Neuronal stem cell (in vitro differentiated cells): ENCODE measurements at regions not wholly inside any gene's neighbourhood (a gene's known extent, or its start where the extent isn't known, plus 50 kb on each side); places are given as distances from the start of the nearest gene placed in this dataset.
A peak's percentile ranks its signal among the peaks of the same experiment; 100 is the strongest.
"Not testable (repeated sequence)": the region's sequence is repeated elsewhere in the genome, so short reads cannot be mapped to it uniquely, and the experiment has no call there.

Experiments
- DNase-seq: peaks from one replicate; pipeline ENCODE4 v3.0.0-alpha.2; 2013; ENCODE audit warnings: low spot score
- H2AFZ ChIP-seq: one replicate; pipeline ENCODE4 v1.6.1; 2013; ENCODE audit warnings: mild to moderate bottlenecking, low read length, inconsistent platforms
- H2AK5ac ChIP-seq: 2 replicates; pipeline ENCODE4 v1.6.1; 2013; ENCODE audit warnings: low read depth, mild to moderate bottlenecking, inconsistent platforms, low read length, moderate library complexity, mixed read lengths
- H2BK120ac ChIP-seq: 2 replicates; pipeline ENCODE4 v1.6.1; 2013; ENCODE audit warnings: low read depth, mild to moderate bottlenecking, inconsistent platforms, low read length, moderate library complexity, mixed read lengths
- H2BK12ac ChIP-seq: one replicate; pipeline ENCODE4 v1.6.1; 2013; ENCODE audit warnings: low read length, inconsistent platforms
- H2BK15ac ChIP-seq: 2 replicates; pipeline ENCODE4 v1.6.1; 2013; ENCODE audit warnings: mild to moderate bottlenecking, low read length, inconsistent platforms, mixed read lengths
- H2BK5ac ChIP-seq: one replicate; pipeline ENCODE4 v1.6.1; 2013; ENCODE audit warnings: inconsistent platforms, mild to moderate bottlenecking, low read length, moderate library complexity
- H3K14ac ChIP-seq: one replicate; pipeline ENCODE4 v1.6.1; 2013; ENCODE audit warnings: low read length, inconsistent platforms
- H3K18ac ChIP-seq: 2 replicates; pipeline ENCODE4 v1.6.1; 2013; ENCODE audit warnings: low read length, inconsistent platforms
- H3K23ac ChIP-seq: 2 replicates; pipeline ENCODE4 v1.6.1; 2013; ENCODE audit warnings: low read depth, mild to moderate bottlenecking, mixed read lengths, low read length, inconsistent platforms; ENCODE audit not compliant: poor library complexity
- H3K27ac ChIP-seq: replicated peaks from 3 replicates; pipeline ENCODE4 v1.5.1; 2013; ENCODE audit warnings: low read length, inconsistent platforms
- H3K27me3 ChIP-seq, 3 experiments: 2 replicates each; pipeline ENCODE4 v1.6.1; 2013; ENCODE audit warnings: low read length in 3 of 3, mild to moderate bottlenecking in 2 of 3, inconsistent platforms in 1 of 3, low read depth in 1 of 3, mixed read lengths in 1 of 3, moderate library complexity in 1 of 3; ENCODE audit not compliant: control insufficient read depth in 3 of 3, insufficient read depth in 3 of 3
- H3K36me3 ChIP-seq, 2 donors: replicated peaks in 1 of 2; 2 replicates each; pipeline ENCODE4 v1.6.1; 2013; ENCODE audit warnings: low read length in 2 of 2; ENCODE audit not compliant: control insufficient read depth in 2 of 2, insufficient read depth in 2 of 2
- H3K4ac ChIP-seq: 2 replicates; pipeline ENCODE4 v1.6.1; 2013; ENCODE audit warnings: inconsistent platforms, mild to moderate bottlenecking, low read length, moderate library complexity
- H3K4me1 ChIP-seq, 2 donors: 1 replicate in 1 of 2; 2 replicates in 1 of 2; pipeline ENCODE4 v1.6.1; 2013; ENCODE audit warnings: low read length in 2 of 2, low read depth in 1 of 2; ENCODE audit not compliant: control insufficient read depth in 2 of 2, insufficient read depth in 1 of 2
- H3K4me2 ChIP-seq: one replicate; pipeline ENCODE4 v1.6.1; 2013; ENCODE audit warnings: mild to moderate bottlenecking, low read length, inconsistent platforms; ENCODE audit not compliant: insufficient read depth, poor library complexity, severe bottlenecking
- H3K4me3 ChIP-seq, 2 donors: 2 replicates each; pipeline ENCODE4 v1.5.1; 2013; ENCODE audit warnings: low read length in 2 of 2, mild to moderate bottlenecking in 2 of 2, inconsistent platforms in 1 of 2, moderate library complexity in 1 of 2
- H3K79me1 ChIP-seq: one replicate; pipeline ENCODE4 v1.6.1; 2013; ENCODE audit warnings: low read depth, mild to moderate bottlenecking, inconsistent platforms, low read length, moderate library complexity
- H3K9ac ChIP-seq: one replicate; pipeline ENCODE4 v1.6.1; 2013; ENCODE audit warnings: mild to moderate bottlenecking, low read depth, low read length, inconsistent platforms; ENCODE audit not compliant: poor library complexity
- H3K9me3 ChIP-seq, 2 donors: replicated peaks in 1 of 2; 2 replicates each; pipeline versions ENCODE3 to v1.6.1; 2013; ENCODE audit warnings: low read length in 2 of 2, mild to moderate bottlenecking in 2 of 2, inconsistent platforms in 1 of 2, low read depth in 1 of 2, mixed read lengths in 1 of 2, moderate library complexity in 1 of 2; ENCODE audit not compliant: control insufficient read depth in 2 of 2, insufficient read depth in 1 of 2
- H4K8ac ChIP-seq: one replicate; pipeline ENCODE4 v1.6.1; 2013; ENCODE audit warnings: low read depth, mild to moderate bottlenecking, inconsistent platforms, low read length, moderate library complexity
- H4K91ac ChIP-seq: one replicate; pipeline ENCODE4 v1.6.1; 2013; ENCODE audit warnings: low read length, low read depth, mild to moderate bottlenecking, inconsistent platforms; ENCODE audit not compliant: poor library complexity
- WGBS, 2 donors: extraction: QIAGEN DNeasy Blood & Tissue Kit; methylation state at CpG; one replicate each; pipeline ENCODE4 v1.1.7; 2013; ENCODE audit warnings: missing lambda C conversion rate in 2 of 2, mixed read lengths in 1 of 2; ENCODE audit not compliant: insufficient read length in 2 of 2, insufficient replicate concordance in 1 of 2; ENCODE audit errors: extremely low coverage in 2 of 2; 5-methylcytosine and 5-hydroxymethylcytosine counted together

DNA sequence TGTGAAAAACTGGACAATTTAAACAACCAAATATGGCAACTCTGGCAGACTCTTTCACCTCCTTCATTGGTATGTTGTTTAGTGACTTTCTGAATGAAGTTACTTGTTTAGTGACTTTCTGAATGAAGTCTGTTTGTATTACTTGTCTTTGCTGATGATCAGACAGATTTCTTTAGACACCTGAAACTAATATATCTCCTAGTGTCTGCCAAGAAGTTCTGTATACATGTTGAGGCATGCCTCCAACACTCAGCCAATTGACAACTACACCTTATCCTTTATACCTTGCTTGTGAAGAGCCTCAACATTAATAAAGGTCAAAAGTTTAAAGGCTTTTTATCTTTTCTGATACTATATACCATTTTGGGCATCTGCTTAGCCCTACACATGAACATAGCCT lies 725.4 kb upstream of the EPHA7 start:
- H2BK120ac ChIP-seq = no peak overlapping the region
- no peak overlapping the region for H2AK5ac ChIP-seq
- no peak overlapping the region for H3K4ac ChIP-seq
- no peaks in the 10 kb centered on the region for H3K4me1 ChIP-seq
- DNase-seq = no peak
- no peak overlapping the region for H3K14ac ChIP-seq
- H4K8ac ChIP-seq = no peak overlapping the region
- H3K36me3 ChIP-seq = no peaks in the 10 kb centered on the region
- H3K18ac ChIP-seq = no peak overlapping the region
- H3K9ac ChIP-seq = no peak overlapping the region
- no peak overlapping the region for H3K4me2 ChIP-seq
- H4K91ac ChIP-seq = no peak overlapping the region
- H3K23ac ChIP-seq = no peak overlapping the region
- no peaks in the 10 kb centered on the region for H3K27me3 ChIP-seq
- H3K79me1 ChIP-seq = no peaks in the 10 kb centered on the region
- no peak overlapping the region for H2AFZ ChIP-seq
- H2BK5ac ChIP-seq = no peak overlapping the region
- no peak overlapping the region for H3K4me3 ChIP-seq
- H3K9me3 ChIP-seq = peaks cover 0 to 2% of the 10 kb centered on the region in 2 donors
- H3K27ac ChIP-seq = no peak overlapping the region
- H2BK12ac ChIP-seq = no peak overlapping the region
- no peak overlapping the region for H2BK15ac ChIP-seq

DNA sequence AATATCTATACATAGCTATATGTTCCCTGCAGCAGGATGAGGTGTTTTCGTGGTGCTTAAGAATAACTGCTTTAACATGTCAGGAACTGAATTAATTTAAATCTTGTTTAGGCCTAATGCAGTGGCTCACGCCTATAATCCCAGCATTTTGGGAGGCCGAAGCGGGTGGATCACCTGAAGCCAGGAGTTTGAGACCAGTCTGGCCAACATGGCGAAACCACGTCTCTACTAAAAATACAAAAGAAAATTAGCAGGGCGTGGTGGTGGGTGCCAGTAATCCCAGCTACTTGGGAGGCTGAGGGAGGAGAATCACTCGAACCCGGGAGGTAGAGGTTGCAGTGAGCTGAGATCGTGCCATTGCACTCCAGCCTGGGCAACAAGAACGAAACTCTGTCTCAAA lies 717.8 kb upstream of the EPHA7 start:
- H3K79me1 ChIP-seq, H3K4me1 ChIP-seq, H4K8ac ChIP-seq, H2BK5ac ChIP-seq, H3K4ac ChIP-seq, H2BK120ac ChIP-seq, H2AFZ ChIP-seq, H3K4me3 ChIP-seq, H3K9ac ChIP-seq, DNase-seq, H2BK12ac ChIP-seq, H4K91ac ChIP-seq, H3K36me3 ChIP-seq, H3K27ac ChIP-seq, H3K23ac ChIP-seq, H3K4me2 ChIP-seq, H3K9me3 ChIP-seq, H3K27me3 ChIP-seq, H3K14ac ChIP-seq, H2BK15ac ChIP-seq, H3K18ac ChIP-seq, H2AK5ac ChIP-seq: not testable (repeated sequence)
- no CpG with 5 or more reads among the region's 11 CpGs for WGBS, 2 donors

DNA sequence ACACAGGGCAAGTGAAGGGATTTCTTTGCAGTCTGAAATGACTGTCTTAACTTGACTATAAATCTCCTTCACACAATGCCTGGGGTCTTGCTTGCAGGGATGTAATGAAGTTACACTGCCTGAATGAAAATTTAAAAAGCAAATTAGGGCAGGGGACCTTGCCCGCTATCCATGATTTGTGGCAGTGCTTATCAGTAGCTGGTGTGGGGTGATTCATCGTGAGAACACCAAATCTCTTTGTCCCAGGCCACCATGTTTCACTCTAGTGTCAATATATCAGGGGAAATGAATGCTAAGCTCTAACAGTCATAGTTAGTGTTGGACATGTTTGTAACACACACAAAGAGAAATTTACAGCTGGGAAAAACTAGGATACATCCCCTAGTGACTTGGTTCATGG lies 713.7 kb upstream of the EPHA7 start:
- Histone ChIP-seq H3K18ac (no peak overlapping the region), H2BK120ac (no peak overlapping the region), H3K9ac (no peak overlapping the region), H3K36me3 (no peaks in the 10 kb centered on the region), H3K9me3 (no peaks in the 10 kb centered on the region), H3K4me1 (peaks cover 0 to 17% of the 10 kb centered on the region in 2 donors), H3K27ac (no peak overlapping the region), H3K4me2 (no peak overlapping the region), H2BK15ac (no peak overlapping the region), H3K4ac (no peak overlapping the region), H3K14ac (no peak overlapping the region), H2AK5ac (no peak overlapping the region), H3K27me3 (no peaks in the 10 kb centered on the region), H2BK5ac (no peak overlapping the region), H3K23ac (no peak overlapping the region), H4K8ac (no peak overlapping the region), H4K91ac (no peak overlapping the region), H2BK12ac (no peak overlapping the region), H3K79me1 (no peaks in the 10 kb centered on the region), H3K4me3 (no peak overlapping the region), H2AFZ (peak overlapping the region; percentile 70)
- no CpG with 5 or more reads among the region's 2 CpGs for WGBS, 2 donors
- no peak for DNase-seq

DNA sequence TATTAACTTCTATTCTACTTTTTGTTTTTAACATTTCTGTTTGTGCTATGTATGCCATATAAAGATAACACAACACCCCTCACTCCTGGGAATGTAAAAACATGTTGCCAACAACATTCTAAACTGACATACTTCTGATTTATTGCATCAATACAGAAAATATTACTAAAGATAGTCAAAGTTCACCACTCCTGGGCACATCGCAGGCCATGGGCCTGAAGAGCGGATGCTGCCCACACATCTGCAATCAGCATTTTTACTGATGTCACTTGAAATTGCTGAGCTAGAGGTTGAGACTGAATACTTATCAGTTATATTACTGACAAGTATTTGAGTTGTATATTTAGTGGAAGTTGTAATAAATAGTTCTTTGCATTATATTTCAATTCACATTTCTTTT lies 711.9 kb upstream of the EPHA7 start:
- H3K14ac ChIP-seq = no peak overlapping the region
- H3K9me3 ChIP-seq = no peaks in the 10 kb centered on the region
- H2BK5ac ChIP-seq = no peak overlapping the region
- no peak for DNase-seq
- no peak overlapping the region for H2BK15ac ChIP-seq
- H3K79me1 ChIP-seq = no peaks in the 10 kb centered on the region
- H3K4me3 ChIP-seq = no peak overlapping the region
- no peak overlapping the region for H4K8ac ChIP-seq
- H4K91ac ChIP-seq = no peak overlapping the region
- H2BK12ac ChIP-seq = no peak overlapping the region
- no peak overlapping the region for H3K18ac ChIP-seq
- H3K4ac ChIP-seq = no peak overlapping the region
- H3K36me3 ChIP-seq = no peaks in the 10 kb centered on the region
- no peak overlapping the region for H3K27ac ChIP-seq
- no peak overlapping the region for H3K9ac ChIP-seq
- WGBS, 2 donors = no CpG with 5 or more reads among the region's 2 CpGs
- no peak overlapping the region for H3K4me2 ChIP-seq
- H2AFZ ChIP-seq = no peak overlapping the region
- H2BK120ac ChIP-seq = no peak overlapping the region
- no peak overlapping the region for H2AK5ac ChIP-seq
- peaks cover 0 to 17% of the 10 kb centered on the region in 2 donors for H3K4me1 ChIP-seq
- no peak overlapping the region for H3K23ac ChIP-seq
- no peaks in the 10 kb centered on the region for H3K27me3 ChIP-seq
